ENCODE measurements at regions not wholly inside any gene's neighbourhood (a gene's known extent, or its start where the extent isn't known, plus 50 kb on each side); places are given as distances from the start of the nearest gene placed in this dataset.

DNA sequence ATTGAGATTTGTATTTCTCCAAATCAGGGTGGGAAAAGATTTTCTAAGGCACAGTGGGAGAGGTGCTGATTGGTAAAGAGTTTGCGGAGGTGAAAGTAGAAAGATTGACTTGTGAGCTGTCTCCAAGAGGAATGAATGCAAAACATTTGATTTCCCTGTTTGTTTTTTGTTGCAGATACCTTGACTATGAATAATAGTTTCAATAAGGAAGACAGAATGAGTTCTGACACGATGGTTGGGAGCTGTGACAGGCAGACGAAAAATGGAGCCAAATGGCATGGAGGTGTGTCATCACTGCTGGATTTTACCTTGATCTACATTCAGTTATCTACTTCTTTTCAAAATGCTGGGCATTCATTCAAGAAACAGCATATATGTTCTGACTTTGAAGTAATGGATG lies 145.1 kb downstream of the NFKBIZ start:
- Histone ChIP-seq H3K4me1 (ENCODE audit: control insufficient read depth in 1 of 2, insufficient read depth in 2 of 2, low read length in 2 of 2) (no peaks in the 10 kb centered on the region), H3K27ac (ENCODE audit: low read depth, low read length) (no peak overlapping the region), H3K4me2 (ENCODE audit: low read length) (no peak overlapping the region), H2AFZ (ENCODE audit: low read depth, low read length, poor library complexity, severe bottlenecking) (no peak overlapping the region), H3K9me2 (ENCODE audit: insufficient read depth) (no peaks in the 10 kb centered on the region), H3K4me3 (replicated peaks in 1 of 2; ENCODE audit: low read depth in 1 of 2, low read length in 2 of 2) (no peak overlapping the region), H4K20me1 (ENCODE audit: insufficient read depth) (no peaks in the 10 kb centered on the region; the same call in 1 of the 2 replicates), H3K36me3 (ENCODE audit: control insufficient read depth in 1 of 2, insufficient read depth in 2 of 2, low read length in 2 of 2) (no peaks in the 10 kb centered on the region), H3K79me2 (ENCODE audit: insufficient read depth, low read length) (no peaks in the 10 kb centered on the region), H3K9me3 (ENCODE audit: control insufficient read depth in 1 of 2, insufficient read depth in 1 of 2, low read depth in 1 of 2, low read length in 2 of 2) (no peaks in the 10 kb centered on the region), H3K27me3 (ENCODE audit: insufficient read depth, low read length) (no peaks in the 10 kb centered on the region), H3K9ac (ENCODE audit: low read length) (no peak overlapping the region)
- CTCF ChIA-PET, result no interaction called here
- POLR2A ChIA-PET, result no interaction called here
- intact Hi-C loops (cut with micrococcal nuclease), result no loop called here
- ATAC-seq, result no peak
- RAD21 ChIA-PET (ENCODE audit: low non-redundant PET in 1 of 2, low total read pairs in 2 of 2, uncharacterized antibody in 2 of 2, unreplicated experiment in 2 of 2), result no interaction called here
- TF ChIP-seq, protein P1, sequence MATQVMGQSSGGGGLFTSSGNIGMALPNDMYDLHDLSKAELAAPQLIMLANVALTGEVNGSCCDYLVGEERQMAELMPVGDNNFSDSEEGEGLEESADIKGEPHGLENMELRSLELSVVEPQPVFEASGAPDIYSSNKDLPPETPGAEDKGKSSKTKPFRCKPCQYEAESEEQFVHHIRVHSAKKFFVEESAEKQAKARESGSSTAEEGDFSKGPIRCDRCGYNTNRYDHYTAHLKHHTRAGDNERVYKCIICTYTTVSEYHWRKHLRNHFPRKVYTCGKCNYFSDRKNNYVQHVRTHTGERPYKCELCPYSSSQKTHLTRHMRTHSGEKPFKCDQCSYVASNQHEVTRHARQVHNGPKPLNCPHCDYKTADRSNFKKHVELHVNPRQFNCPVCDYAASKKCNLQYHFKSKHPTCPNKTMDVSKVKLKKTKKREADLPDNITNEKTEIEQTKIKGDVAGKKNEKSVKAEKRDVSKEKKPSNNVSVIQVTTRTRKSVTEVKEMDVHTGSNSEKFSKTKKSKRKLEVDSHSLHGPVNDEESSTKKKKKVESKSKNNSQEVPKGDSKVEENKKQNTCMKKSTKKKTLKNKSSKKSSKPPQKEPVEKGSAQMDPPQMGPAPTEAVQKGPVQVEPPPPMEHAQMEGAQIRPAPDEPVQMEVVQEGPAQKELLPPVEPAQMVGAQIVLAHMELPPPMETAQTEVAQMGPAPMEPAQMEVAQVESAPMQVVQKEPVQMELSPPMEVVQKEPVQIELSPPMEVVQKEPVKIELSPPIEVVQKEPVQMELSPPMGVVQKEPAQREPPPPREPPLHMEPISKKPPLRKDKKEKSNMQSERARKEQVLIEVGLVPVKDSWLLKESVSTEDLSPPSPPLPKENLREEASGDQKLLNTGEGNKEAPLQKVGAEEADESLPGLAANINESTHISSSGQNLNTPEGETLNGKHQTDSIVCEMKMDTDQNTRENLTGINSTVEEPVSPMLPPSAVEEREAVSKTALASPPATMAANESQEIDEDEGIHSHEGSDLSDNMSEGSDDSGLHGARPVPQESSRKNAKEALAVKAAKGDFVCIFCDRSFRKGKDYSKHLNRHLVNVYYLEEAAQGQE (IDR thresholded peaks at IDR 0.05; ENCODE audit: low read depth), result no peak
- no TSS peak for BruUV-seq (replicated peaks)
- no peak for DNase-seq (ENCODE audit: low read depth, low spot score)

DNA sequence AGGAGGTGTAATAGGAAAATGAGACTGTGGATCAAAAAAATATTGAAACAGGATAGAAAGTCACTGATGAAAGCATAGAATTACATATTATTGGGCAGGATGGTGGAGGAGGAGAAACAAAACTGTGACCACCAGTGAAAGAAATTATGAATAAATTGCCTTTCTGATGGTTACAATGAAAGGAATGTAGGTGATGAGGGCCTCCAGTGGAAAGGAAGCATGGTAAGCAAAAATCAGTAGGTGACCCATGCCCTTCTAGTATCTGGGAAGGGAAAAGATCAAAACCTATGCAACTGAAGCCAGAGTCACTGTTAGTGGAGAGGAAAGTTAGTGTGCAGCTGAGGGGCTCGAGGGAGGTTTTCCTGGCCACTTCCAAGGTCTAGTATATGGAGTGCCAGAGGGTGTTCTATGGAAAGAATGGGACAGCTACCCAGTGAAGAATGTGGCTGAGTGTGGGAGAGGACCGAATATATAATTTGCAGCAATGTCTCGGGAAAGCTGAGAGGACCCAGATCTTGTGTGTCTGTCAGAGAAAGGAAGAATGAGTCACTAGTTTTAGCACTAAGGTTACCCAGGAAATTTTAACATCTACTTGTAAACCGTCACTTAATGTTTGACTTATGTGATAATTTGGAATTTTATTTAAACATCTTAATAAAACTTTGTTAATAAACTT lies 146.2 kb downstream of the NFKBIZ start:
- H3K4me2 ChIP-seq (ENCODE audit: low read length), result no peak overlapping the region
- POLR2A ChIA-PET, result no interaction called here
- CTCF ChIA-PET, result no interaction called here
- TF ChIP-seq, protein P2, sequence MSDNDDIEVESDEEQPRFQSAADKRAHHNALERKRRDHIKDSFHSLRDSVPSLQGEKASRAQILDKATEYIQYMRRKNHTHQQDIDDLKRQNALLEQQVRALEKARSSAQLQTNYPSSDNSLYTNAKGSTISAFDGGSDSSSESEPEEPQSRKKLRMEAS (IDR thresholded peaks at IDR 0.05), result no peak
- TF ChIP-seq ZNF274 (IDR thresholded peaks at IDR 0.05; ENCODE audit: low read depth, low read length) (no peak), POLR2A (IDR thresholded peaks at IDR 0.05; ENCODE audit: borderline replicate concordance, extremely low read depth, insufficient read depth, insufficient read length) (no peak), SIN3A (IDR thresholded peaks at IDR 0.05; ENCODE audit: low read depth) (no peak), TCF7L2 (IDR thresholded peaks at IDR 0.05; ENCODE audit: borderline replicate concordance, extremely low read depth, insufficient read depth, insufficient read length) (no peak), ELF1 (IDR thresholded peaks at IDR 0.05; ENCODE audit: borderline replicate concordance, low read depth) (no peak), FOSL1 (IDR thresholded peaks at IDR 0.05; ENCODE audit: low read depth) (no peak), EZH2phosphoT487 (IDR thresholded peaks at IDR 0.05; ENCODE audit: borderline replicate concordance) (no peak), POLR2AphosphoS5 (IDR thresholded peaks at IDR 0.05; ENCODE audit: low read depth, low read length) (no peak), CEBPB (IDR thresholded peaks at IDR 0.05; ENCODE audit: low read depth) (no peak), JUND (IDR thresholded peaks at IDR 0.05) (no peak), CBX3 (IDR thresholded peaks at IDR 0.05; ENCODE audit: low read depth) (no peak)
- TF ChIP-seq, protein P1 (IDR thresholded peaks at IDR 0.05; ENCODE audit: low read depth), result no peak
- TF ChIP-seq, protein P3, sequence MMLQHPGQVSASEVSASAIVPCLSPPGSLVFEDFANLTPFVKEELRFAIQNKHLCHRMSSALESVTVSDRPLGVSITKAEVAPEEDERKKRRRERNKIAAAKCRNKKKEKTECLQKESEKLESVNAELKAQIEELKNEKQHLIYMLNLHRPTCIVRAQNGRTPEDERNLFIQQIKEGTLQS (IDR thresholded peaks at IDR 0.05), result no peak

More for the DNA sequence above, 146.2 kb downstream of the NFKBIZ start:
- BruUV-seq (replicated peaks), result no TSS peak
- Histone ChIP-seq H3K27ac (ENCODE audit: low read depth, low read length) (no peak overlapping the region), H3K79me2 (ENCODE audit: insufficient read depth, low read length) (no peaks in the 10 kb centered on the region), H3K9me2 (ENCODE audit: insufficient read depth) (no peaks in the 10 kb centered on the region), H3K9ac (ENCODE audit: low read length) (no peak overlapping the region), H3K27me3 (ENCODE audit: insufficient read depth, low read length) (no peaks in the 10 kb centered on the region), H4K20me1 (ENCODE audit: insufficient read depth) (no peaks in the 10 kb centered on the region; the same call in 1 of the 2 replicates), H2AFZ (ENCODE audit: low read depth, low read length, poor library complexity, severe bottlenecking) (no peak overlapping the region), H3K4me1 (ENCODE audit: control insufficient read depth in 1 of 2, insufficient read depth in 2 of 2, low read length in 2 of 2) (no peaks in the 10 kb centered on the region), H3K9me3 (ENCODE audit: control insufficient read depth in 1 of 2, insufficient read depth in 1 of 2, low read depth in 1 of 2, low read length in 2 of 2) (no peaks in the 10 kb centered on the region), H3K36me3 (ENCODE audit: control insufficient read depth in 1 of 2, insufficient read depth in 2 of 2, low read length in 2 of 2) (no peaks in the 10 kb centered on the region), H3K4me3 (replicated peaks in 1 of 2; ENCODE audit: low read depth in 1 of 2, low read length in 2 of 2) (no peak overlapping the region)
- RAD21 ChIA-PET (ENCODE audit: low non-redundant PET in 1 of 2, low total read pairs in 2 of 2, uncharacterized antibody in 2 of 2, unreplicated experiment in 2 of 2), result no interaction called here
- intact Hi-C loops (cut with micrococcal nuclease), result no loop called here
- ATAC-seq (no peak), DNase-seq (ENCODE audit: low read depth, low spot score) (no peak)

All from HCT116 (cell line).